H9 (cell line): ENCODE measurements at regions not wholly inside any gene's neighbourhood (a gene's known extent, or its start where the extent isn't known, plus 50 kb on each side); places are given as distances from the start of the nearest gene placed in this dataset.

Source experiments
- DNase-seq: peaks from one replicate; pipeline ENCODE4 v3.0.0-alpha.2; 2017
- H2AFZ ChIP-seq: one replicate; pipeline ENCODE4 v1.6.1; 2013; ENCODE audit warnings: mild to moderate bottlenecking, low read length, control low read depth, moderate library complexity
- H2AK5ac ChIP-seq: 2 replicates; pipeline ENCODE4 v1.6.1; 2013; ENCODE audit warnings: low read length, control low read depth, mixed read lengths; ENCODE audit not compliant: insufficient read length
- H2BK120ac ChIP-seq: one replicate; pipeline ENCODE4 v1.6.1; 2013; ENCODE audit warnings: low read depth, mild to moderate bottlenecking, low read length, control low read depth, inconsistent platforms; ENCODE audit not compliant: poor library complexity, severe bottlenecking
- H2BK12ac ChIP-seq: 2 replicates; pipeline ENCODE4 v1.6.1; 2013; ENCODE audit warnings: low read length, control low read depth, mixed read lengths, low read depth; ENCODE audit not compliant: insufficient read length
- H2BK15ac ChIP-seq: 2 replicates; pipeline ENCODE4 v1.6.1; 2013; ENCODE audit warnings: low read depth, low read length, control low read depth
- H2BK20ac ChIP-seq: one replicate; pipeline ENCODE4 v1.6.1; 2013; ENCODE audit warnings: low read depth, mild to moderate bottlenecking, low read length, control low read depth, inconsistent platforms; ENCODE audit not compliant: poor library complexity, severe bottlenecking
- H2BK5ac ChIP-seq: 2 replicates; pipeline ENCODE4 v1.6.1; 2013; ENCODE audit warnings: low read length, control low read depth, mixed read lengths; ENCODE audit not compliant: insufficient read length
- H3K14ac ChIP-seq: 2 replicates; pipeline ENCODE4 v1.6.1; 2013; ENCODE audit warnings: low read length, control low read depth; ENCODE audit not compliant: insufficient read depth
- H3K18ac ChIP-seq: 2 replicates; pipeline ENCODE4 v1.6.1; 2013; ENCODE audit warnings: low read depth, mild to moderate bottlenecking, mixed read lengths, low read length, control low read depth; ENCODE audit not compliant: insufficient read length
- H3K23ac ChIP-seq: 2 replicates; pipeline ENCODE4 v1.6.1; 2013; ENCODE audit warnings: low read length, control low read depth, mixed read lengths, low read depth; ENCODE audit not compliant: insufficient read length
- H3K23me2 ChIP-seq: 2 replicates; pipeline ENCODE4 v1.6.1; 2013; ENCODE audit warnings: low read depth, mild to moderate bottlenecking, mixed read lengths, low read length, control low read depth; ENCODE audit not compliant: insufficient read length, poor library complexity, severe bottlenecking
- H3K27ac ChIP-seq: 2 replicates; pipeline ENCODE4 v1.5.1; 2013; ENCODE audit warnings: low read length, control low read depth, mixed read lengths, low read depth; ENCODE audit not compliant: insufficient read length
- H3K27me3 ChIP-seq: 2 replicates; pipeline ENCODE4 v1.6.1; 2013; ENCODE audit warnings: low read length, control low read depth, inconsistent platforms; ENCODE audit not compliant: insufficient read depth
- H3K4ac ChIP-seq: 2 replicates; pipeline ENCODE4 v1.6.1; 2013; ENCODE audit warnings: low read depth, mild to moderate bottlenecking, control low read depth, inconsistent platforms, low read length, moderate library complexity
- H3K4me1 ChIP-seq: 2 replicates; pipeline ENCODE4 v1.6.1; 2013; ENCODE audit warnings: low read length, control low read depth, inconsistent platforms; ENCODE audit not compliant: insufficient read depth
- H3K4me2 ChIP-seq: 2 replicates; pipeline ENCODE4 v1.6.1; 2013; ENCODE audit warnings: low read length, control low read depth, mixed read lengths; ENCODE audit not compliant: insufficient read length, insufficient read depth
- H3K56ac ChIP-seq: 2 replicates; pipeline ENCODE4 v1.6.1; 2013; ENCODE audit warnings: low read depth, mild to moderate bottlenecking, mixed read lengths, low read length, control low read depth; ENCODE audit not compliant: insufficient read length
- H3K79me1 ChIP-seq: 2 replicates; pipeline ENCODE4 v1.6.1; 2013; ENCODE audit warnings: low read depth, mild to moderate bottlenecking, moderate library complexity, low read length, control low read depth, inconsistent platforms; ENCODE audit not compliant: insufficient read depth, poor library complexity, severe bottlenecking
- H3K79me2 ChIP-seq: 2 replicates; pipeline ENCODE4 v1.6.1; 2013; ENCODE audit warnings: low read length, control low read depth, inconsistent platforms; ENCODE audit not compliant: insufficient read depth
- H3K9ac ChIP-seq: 2 replicates; pipeline ENCODE4 v1.6.1; 2013; ENCODE audit warnings: low read length, control low read depth, mixed read lengths; ENCODE audit not compliant: insufficient read length; ENCODE audit errors: extremely low read depth
- H3K9me3 ChIP-seq: one replicate; pipeline ENCODE4 v1.6.1; 2013; ENCODE audit warnings: low read depth, low read length, inconsistent platforms; ENCODE audit not compliant: control insufficient read depth
- H3T11ph ChIP-seq: one replicate; pipeline ENCODE4 v1.6.1; 2013; ENCODE audit warnings: mild to moderate bottlenecking, low read length, control low read depth, inconsistent platforms
- H4K20me1 ChIP-seq: one replicate; pipeline ENCODE4 v1.6.1; 2013; ENCODE audit not compliant: control insufficient read depth, insufficient read length, insufficient read depth
- H4K5ac ChIP-seq: 2 replicates; pipeline ENCODE4 v1.6.1; 2013; ENCODE audit warnings: low read depth, mild to moderate bottlenecking, mixed read lengths, low read length, control low read depth; ENCODE audit not compliant: insufficient read length
- H4K8ac ChIP-seq: replicated peaks from 2 replicates; pipeline ENCODE4 v1.6.1; 2013; ENCODE audit warnings: low read length, control low read depth, mixed read lengths, low read depth; ENCODE audit not compliant: insufficient read length
- H4K91ac ChIP-seq: 2 replicates; pipeline ENCODE4 v1.6.1; 2013; ENCODE audit warnings: low read depth, mild to moderate bottlenecking, moderate library complexity, mixed read lengths, low read length, control low read depth; ENCODE audit not compliant: insufficient read length
- H3K27ac Mint-ChIP-seq, 3 experiments: 2 replicates in 2 of 3; 3 replicates in 1 of 3; pipeline ENCODE4 v1.8.0; 2020 to 2021; ENCODE audit warnings: mixed read lengths in 3 of 3, mild to moderate bottlenecking in 1 of 3, moderate library complexity in 1 of 3
- H3K27me3 Mint-ChIP-seq: 2 replicates; pipeline ENCODE4 v1.8.0; 2021; ENCODE audit warnings: low read depth, mild to moderate bottlenecking, moderate library complexity, mixed read lengths
- H3K36me3 Mint-ChIP-seq, 3 experiments: 2 replicates in 2 of 3; 3 replicates in 1 of 3; pipeline ENCODE4 v1.8.0; 2020 to 2021; ENCODE audit warnings: low read depth in 3 of 3, mixed read lengths in 3 of 3; ENCODE audit not compliant: insufficient read depth in 1 of 3
- H3K4me1 Mint-ChIP-seq, 2 experiments: 2 replicates each; pipeline ENCODE4 v1.8.0; 2020; ENCODE audit warnings: mixed read lengths in 2 of 2
- H3K4me3 Mint-ChIP-seq, 2 experiments: 2 replicates in 1 of 2; 3 replicates in 1 of 2; pipeline ENCODE4 v1.8.0; 2020 to 2021; ENCODE audit warnings: mild to moderate bottlenecking in 2 of 2, mixed read lengths in 2 of 2, moderate library complexity in 1 of 2
- H3K9me3 Mint-ChIP-seq, 2 experiments: 2 replicates in 1 of 2; 3 replicates in 1 of 2; pipeline ENCODE4 v1.8.0; 2020; ENCODE audit warnings: mild to moderate bottlenecking in 2 of 2, mixed read lengths in 2 of 2, moderate library complexity in 1 of 2
- WGBS: extraction: QIAGEN DNeasy Blood & Tissue Kit; methylation state at CpG from one replicate; pipeline ENCODE4 v1.1.7; 2013; ENCODE audit warnings: missing lambda C conversion rate, low lambda C conversion rate, mixed read lengths; ENCODE audit not compliant: insufficient read length; ENCODE audit errors: extremely low coverage; 5-methylcytosine and 5-hydroxymethylcytosine counted together
- TF ChIP-seq, protein P1 (sequence below): fragments of 200-600 bp; sonication (generic); conservative IDR thresholded peaks from 3 replicates; pipeline ENCODE4 v1.8.0; 2021; ENCODE audit warnings: antibody characterized with exemption, mild to moderate bottlenecking

- no peak overlapping the region; the same call in 1 of the 2 replicates for H3K14ac ChIP-seq
- H3T11ph ChIP-seq = no peak overlapping the region
- H3K9ac ChIP-seq = no peak overlapping the region
- H4K8ac ChIP-seq = no peak overlapping the region
- H2AFZ ChIP-seq = no peak overlapping the region
- no peak overlapping the region for H2BK5ac ChIP-seq
- H3K27ac ChIP-seq = no peak overlapping the region
- H3K23me2 ChIP-seq = no peaks in the 10 kb centered on the region
- no peak overlapping the region for H4K91ac ChIP-seq
- H3K27ac Mint-ChIP-seq = no peak overlapping the region; a peak in 1 of 7 replicates
- WGBS = no CpG with 5 or more reads among the region's 8 CpGs
- H3K4ac ChIP-seq = no peak overlapping the region
- H3K4me2 ChIP-seq = no peak overlapping the region
- H2BK15ac ChIP-seq = no peak overlapping the region
- TF ChIP-seq, protein P1, sequence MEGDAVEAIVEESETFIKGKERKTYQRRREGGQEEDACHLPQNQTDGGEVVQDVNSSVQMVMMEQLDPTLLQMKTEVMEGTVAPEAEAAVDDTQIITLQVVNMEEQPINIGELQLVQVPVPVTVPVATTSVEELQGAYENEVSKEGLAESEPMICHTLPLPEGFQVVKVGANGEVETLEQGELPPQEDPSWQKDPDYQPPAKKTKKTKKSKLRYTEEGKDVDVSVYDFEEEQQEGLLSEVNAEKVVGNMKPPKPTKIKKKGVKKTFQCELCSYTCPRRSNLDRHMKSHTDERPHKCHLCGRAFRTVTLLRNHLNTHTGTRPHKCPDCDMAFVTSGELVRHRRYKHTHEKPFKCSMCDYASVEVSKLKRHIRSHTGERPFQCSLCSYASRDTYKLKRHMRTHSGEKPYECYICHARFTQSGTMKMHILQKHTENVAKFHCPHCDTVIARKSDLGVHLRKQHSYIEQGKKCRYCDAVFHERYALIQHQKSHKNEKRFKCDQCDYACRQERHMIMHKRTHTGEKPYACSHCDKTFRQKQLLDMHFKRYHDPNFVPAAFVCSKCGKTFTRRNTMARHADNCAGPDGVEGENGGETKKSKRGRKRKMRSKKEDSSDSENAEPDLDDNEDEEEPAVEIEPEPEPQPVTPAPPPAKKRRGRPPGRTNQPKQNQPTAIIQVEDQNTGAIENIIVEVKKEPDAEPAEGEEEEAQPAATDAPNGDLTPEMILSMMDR = no peak
- no peak overlapping the region for H2BK20ac ChIP-seq
- H3K4me1 ChIP-seq = peaks cover 4% of the 10 kb centered on the region
- no peaks in the 10 kb centered on the region for H3K79me1 ChIP-seq
- no peak overlapping the region for H3K4me3 Mint-ChIP-seq
- no peak overlapping the region for H4K5ac ChIP-seq
- no peak for DNase-seq
- no peaks in the 10 kb centered on the region for H3K27me3 Mint-ChIP-seq
- H3K56ac ChIP-seq = no peak overlapping the region
- no peak overlapping the region for H3K23ac ChIP-seq
- H3K4me1 Mint-ChIP-seq = peaks cover 18 to 20% of the 10 kb centered on the region in 2 experiments
- no peak overlapping the region for H2BK12ac ChIP-seq
- no peaks in the 10 kb centered on the region for H3K79me2 ChIP-seq
- no peaks in the 10 kb centered on the region for H4K20me1 ChIP-seq
- H3K27me3 ChIP-seq = no peaks in the 10 kb centered on the region
- no peak overlapping the region for H2BK120ac ChIP-seq
- no peaks in the 10 kb centered on the region for H3K9me3 ChIP-seq
- H3K36me3 Mint-ChIP-seq = no peaks in the 10 kb centered on the region
- H3K9me3 Mint-ChIP-seq = no peaks in the 10 kb centered on the region
- no peak overlapping the region for H3K18ac ChIP-seq
- no peak overlapping the region for H2AK5ac ChIP-seq
Measured at GRCh38 chr2:195413422-195413821, 243.6 kb upstream of the SLC39A10 start.
